GM19372 (cell line): ENCODE measurements at regions not wholly inside any gene's neighbourhood (a gene's known extent, or its start where the extent isn't known, plus 50 kb on each side); places are given as distances from the start of the nearest gene placed in this dataset.

Source experiments
- ATAC-seq: cut with Tn5 transposase; IDR thresholded peaks from one replicate; pipeline ENCODE4 v1.9.1; 2021; ENCODE audit warnings: mild to moderate bottlenecking, low read depth, moderate library complexity; ENCODE audit not compliant: unreplicated experiment

DNA sequence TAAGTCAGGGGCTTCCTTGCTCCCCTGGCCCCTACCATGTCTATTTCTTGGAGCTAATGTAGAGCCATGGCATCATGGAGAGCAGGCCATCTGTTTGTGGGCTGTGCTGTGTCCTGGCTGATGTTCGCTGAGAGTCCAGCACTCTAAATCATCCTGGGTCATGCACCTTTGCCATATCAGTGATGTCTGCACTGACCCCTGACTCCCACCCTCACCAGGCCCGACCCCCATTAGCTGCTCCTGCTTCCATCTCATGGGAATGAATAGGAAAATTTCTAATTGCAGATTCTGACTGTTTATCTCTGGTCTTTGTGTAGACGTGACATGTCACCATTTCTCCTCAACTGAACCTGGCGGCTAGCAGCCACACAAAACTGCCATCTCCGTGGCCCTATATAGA is 236.9 kb downstream of the NSG2 start:
- ATAC-seq: no peak

DNA sequence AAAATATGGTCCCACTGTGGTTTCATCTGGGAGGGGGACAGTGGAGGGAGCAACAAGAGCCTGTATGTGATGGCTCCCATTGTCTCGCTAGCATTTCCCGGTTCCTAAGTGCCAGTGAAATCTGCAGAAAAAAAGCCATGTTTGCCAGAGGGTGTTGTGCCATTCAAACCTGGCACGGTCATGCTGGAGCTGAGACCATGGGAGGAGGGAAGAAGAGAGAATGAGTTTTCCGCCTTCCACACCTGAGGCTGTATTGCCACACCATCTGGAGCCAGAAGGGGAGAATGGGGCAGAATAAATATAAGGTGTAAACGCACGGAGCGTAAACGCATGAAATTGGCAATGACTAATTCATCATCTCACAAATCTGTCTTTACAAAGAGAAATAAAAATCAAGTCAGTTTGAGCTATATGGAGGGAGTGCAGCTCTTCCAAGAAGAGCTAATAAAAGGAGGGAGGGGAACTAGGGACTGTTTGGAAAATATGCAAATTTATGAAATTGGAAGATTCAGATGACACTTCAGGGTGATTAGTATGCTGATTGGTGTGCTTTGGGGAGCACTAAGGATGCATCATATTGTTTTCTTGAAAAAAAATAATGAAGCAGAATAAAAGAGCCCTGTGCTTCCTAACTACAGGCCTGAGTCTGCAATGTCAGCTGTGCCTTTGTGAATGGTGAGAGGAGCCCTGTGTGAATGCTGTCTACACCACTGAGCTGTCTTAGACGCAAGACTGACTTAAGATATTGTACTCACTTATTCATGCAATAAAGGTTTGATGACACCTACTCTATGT is 237.9 kb downstream of the NSG2 start:
- ATAC-seq: no peak

DNA sequence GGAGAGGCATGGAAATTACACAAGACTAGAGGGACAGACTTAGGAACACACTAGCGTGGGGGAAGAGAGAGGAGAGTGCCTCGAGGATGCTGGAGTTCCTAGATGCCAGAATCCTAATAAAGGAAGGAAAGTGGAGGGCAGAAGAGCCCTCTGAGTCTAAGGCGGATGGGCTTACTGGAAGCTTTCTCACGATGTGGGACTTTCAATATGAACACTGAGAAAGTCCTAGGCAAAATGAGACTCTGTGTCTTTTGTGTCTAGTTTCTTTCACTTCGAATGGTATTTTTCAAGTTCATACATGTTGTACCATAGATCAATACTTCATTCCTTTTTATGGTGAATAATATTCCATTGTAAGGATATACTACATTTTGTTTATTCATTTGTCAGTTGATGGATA is 239.4 kb downstream of the NSG2 start:
- ATAC-seq: no peak

GRCh38 chr5:174287761-174288160 is 242.3 kb downstream of the NSG2 start:
- no peak for ATAC-seq

DNA sequence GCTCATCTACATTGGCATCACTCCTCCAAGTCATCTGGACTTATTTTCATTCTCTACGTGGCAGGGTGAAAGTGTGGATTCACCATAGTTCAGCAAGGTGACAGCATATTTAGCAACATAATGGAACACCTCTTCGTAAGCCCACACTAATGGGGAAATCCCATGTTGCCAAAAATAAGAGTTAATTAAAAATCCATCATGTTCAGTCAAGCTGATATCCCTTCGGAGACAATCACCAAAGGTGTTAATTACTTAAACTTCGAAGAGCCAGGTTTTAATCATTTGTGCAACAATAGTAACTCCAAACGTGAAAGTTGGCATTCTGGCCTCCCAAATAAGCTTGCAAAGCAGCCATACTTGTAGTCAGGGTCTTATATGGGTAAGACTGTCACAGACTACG is 242.9 kb downstream of the NSG2 start:
- no peak for ATAC-seq

DNA sequence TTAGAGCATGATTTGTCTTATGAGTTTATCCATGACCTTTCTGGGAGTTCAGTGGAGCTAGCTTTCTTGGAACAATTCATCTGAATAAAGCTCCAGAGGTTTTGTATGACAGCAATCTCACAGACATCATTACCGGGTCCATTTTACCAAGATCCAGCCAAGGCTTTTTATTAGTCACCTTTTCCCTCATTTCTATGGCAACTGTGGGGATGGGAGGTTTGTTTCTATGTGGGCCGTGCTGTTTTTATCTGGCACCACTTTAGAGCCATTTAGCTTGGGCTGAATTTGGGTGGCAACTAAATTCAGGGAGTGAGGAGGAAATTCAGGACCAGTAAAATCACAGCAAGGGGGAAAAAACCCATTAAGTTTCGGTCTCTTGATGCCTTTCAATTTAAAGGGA is 245.7 kb downstream of the NSG2 start:
- no peak for ATAC-seq

GRCh38 chr5:174292348-174292747 is 246.8 kb downstream of the NSG2 start:
- no peak for ATAC-seq

DNA sequence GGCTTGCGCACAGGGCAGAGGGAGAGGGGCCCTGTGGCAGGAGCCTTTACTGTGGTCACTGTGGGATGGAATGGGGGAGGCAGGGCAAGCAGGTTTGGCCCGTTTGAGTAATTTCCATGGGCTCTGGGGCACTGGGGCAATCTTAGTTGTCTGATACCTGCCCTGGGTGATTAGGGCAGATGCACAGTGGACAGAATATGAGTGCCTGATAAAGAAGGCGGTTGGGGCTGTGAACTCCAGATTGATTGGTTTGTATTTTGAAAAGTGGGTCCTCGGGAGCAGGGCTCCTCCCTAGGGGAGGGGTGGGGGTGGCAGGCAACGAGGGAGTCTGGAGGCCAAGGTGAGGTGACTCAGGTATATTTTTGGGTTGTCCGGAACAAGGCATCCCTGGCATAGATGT is 247.5 kb downstream of the NSG2 start:
- ATAC-seq: no peak

- no peak for ATAC-seq
Observed at GRCh38 chr5:174293481-174293880, 248.0 kb downstream of the NSG2 start.

DNA sequence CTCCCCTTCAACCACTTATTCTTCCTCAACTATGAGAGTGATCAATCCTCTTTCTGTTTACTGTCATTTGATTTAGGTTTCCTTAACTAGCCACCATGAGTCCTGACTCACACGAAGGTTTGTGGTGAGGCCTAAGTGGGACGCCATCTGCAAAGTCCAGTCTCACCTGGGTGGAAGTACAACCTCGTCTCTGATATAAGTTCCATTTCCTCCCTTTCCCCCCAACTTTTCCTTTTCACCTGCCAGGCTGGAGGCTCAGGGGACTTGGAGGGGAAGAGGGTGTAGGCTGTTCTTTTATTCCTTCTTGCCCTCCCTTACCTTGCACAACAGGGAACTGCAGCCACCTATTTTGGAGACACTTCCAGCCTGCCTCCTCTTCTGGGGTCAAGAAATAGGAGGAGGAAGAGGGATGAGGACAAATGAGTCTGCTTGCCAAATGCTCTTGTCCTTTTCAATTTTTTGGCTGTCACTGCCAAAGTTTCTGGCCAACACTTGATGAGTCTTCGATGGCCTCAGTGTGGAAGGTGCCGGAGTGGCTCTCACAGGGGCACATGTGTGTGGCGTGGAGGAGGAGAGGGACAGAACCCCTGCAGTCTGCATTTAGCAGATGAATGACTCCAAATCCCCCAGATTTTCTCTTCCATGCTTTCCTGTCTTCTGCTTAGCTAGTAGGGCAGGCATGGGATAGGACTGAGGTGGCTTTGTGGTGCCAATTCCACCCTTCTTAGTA is 249.6 kb downstream of the NSG2 start:
- ATAC-seq: no peak

- no peak for ATAC-seq
Observed at GRCh38 chr5:174295702-174296436, 250.4 kb downstream of the NSG2 start.

GRCh38 chr5:174300118-174300940 is 254.8 kb downstream of the NSG2 start:
- no peak for ATAC-seq

GRCh38 chr5:174300941-174301761 is 255.6 kb downstream of the NSG2 start:
- no peak for ATAC-seq

DNA sequence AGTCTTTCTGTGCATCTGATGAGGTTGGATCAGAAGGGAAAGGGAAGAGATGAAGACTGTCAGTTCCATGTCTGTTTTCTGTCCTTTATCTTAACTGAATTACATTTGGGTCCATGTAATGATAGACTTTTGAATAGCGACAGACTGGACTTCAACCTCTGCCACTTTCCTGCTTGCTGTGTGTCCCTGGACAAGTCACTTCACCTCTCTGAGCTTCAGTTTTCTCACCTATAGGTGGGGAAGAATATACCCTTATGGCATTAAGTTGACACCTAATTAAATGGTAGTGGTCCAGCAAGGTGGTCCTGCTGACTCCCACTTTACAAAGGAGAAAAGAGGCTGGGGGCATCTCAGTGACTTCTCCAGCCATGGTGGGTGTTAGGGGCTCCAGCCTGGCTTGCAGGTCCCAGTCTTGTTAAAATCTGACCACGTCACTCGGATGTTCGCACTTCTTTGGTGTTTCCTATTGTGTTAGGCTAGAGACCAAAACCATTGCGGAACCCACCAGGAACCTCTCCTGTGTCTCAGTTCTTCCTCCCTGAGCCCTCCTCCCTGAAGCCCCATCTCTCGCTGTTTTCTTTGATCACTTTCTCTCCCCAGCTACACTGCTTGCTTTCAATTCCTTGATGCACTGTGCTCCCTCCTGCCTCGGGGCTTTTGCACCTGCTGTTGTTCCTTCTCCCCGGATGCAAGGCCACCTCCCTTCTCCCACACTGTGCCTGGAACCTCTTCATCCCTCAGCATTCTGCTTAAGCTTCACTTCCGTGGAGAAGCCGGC is 256.5 kb downstream of the NSG2 start:
- no peak for ATAC-seq

DNA sequence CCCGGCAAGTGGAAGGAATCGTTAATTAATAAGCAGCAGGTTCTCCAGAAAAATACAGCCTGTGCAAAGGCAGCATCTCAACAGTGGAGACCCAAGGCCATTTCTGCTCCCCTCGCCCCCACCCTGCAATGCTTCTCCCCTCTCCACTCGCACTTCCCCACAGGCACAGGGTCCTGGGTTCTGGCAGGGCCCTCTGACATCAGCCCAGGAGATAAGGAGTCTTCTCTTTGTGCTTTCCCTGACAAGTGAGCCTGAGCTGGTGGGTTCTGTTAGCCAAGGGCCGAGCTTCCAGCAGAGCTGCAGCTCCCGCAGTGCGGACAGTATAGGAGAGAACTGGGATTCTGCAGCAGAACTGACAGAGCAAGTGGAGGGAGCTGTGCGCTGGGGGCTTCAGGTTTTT is 257.5 kb downstream of the NSG2 start:
- no peak for ATAC-seq

DNA sequence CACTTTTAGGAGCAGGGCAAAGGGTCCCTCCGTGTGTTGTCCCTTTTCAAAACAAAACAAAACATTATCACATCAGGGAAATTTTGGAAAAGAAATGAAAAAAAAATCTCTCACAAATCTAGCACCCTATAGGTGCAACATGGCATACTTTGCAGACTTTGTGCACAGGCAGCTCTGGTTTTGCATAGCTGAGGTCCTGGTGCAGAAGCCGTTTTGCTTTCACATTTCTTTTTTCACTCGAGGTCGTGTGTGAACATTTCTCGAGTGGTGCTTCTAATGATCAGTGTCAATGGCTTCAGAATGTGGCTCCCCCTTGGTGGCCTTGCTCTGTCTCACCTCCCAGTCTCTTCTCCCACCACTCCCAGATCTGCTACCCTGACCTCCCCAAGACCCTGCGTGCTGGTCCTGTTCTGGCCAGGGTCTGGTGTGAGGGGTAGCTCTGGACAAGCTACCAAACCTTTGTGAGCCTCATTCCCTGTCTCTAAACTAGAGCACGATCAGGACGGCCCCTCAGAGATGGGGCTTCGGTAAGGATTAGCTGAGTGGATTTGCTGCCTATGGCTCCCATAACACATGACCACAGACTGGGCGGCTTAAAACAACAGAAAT is 258.0 kb downstream of the NSG2 start:
- no peak for ATAC-seq

- no peak for ATAC-seq
Observed at GRCh38 chr5:174305241-174305681, 259.8 kb downstream of the NSG2 start.

- ATAC-seq: no peak
Observed at GRCh38 chr5:174306345-174307030, 261.0 kb downstream of the NSG2 start.
